DMS79 (cell line): ENCODE measurements at regions not wholly inside any gene's neighbourhood (a gene's known extent, or its start where the extent isn't known, plus 50 kb on each side); places are given as distances from the start of the nearest gene placed in this dataset.

Experiments used
- DNase-seq: peaks from one replicate; lab custom pipeline; 2025; lab: John Stamatoyannopoulos, UW

GRCh38 chr6:113500221-113500620 is 356.9 kb upstream of the MARCKS start:
- no peak for DNase-seq

GRCh38 chr6:113505084-113505699 is 352.0 kb upstream of the MARCKS start:
- no peak for DNase-seq

GRCh38 chr6:113508249-113508648 is 348.9 kb upstream of the MARCKS start:
- DNase-seq: no peak

- DNase-seq: no peak
These were observed 346.0 kb upstream of the MARCKS start for GRCh38 chr6:113511100-113511499.

GRCh38 chr6:113512576-113512975 is 344.6 kb upstream of the MARCKS start:
- no peak for DNase-seq

GRCh38 chr6:113513086-113513485 is 344.1 kb upstream of the MARCKS start:
- DNase-seq: no peak

- no peak for DNase-seq
These were observed 334.8 kb upstream of the MARCKS start for GRCh38 chr6:113522376-113522775.

- no peak for DNase-seq
These were observed 332.3 kb upstream of the MARCKS start for GRCh38 chr6:113524826-113525225.

- no peak for DNase-seq
These were observed 330.6 kb upstream of the MARCKS start for GRCh38 chr6:113526553-113526952.

GRCh38 chr6:113526995-113527394 is 330.1 kb upstream of the MARCKS start:
- DNase-seq: no peak

GRCh38 chr6:113528111-113528510 is 329.0 kb upstream of the MARCKS start:
- no peak for DNase-seq

GRCh38 chr6:113529196-113529595 is 327.9 kb upstream of the MARCKS start:
- no peak for DNase-seq

GRCh38 chr6:113529879-113530278 is 327.3 kb upstream of the MARCKS start:
- DNase-seq: no peak

GRCh38 chr6:113530769-113531168 is 326.4 kb upstream of the MARCKS start:
- DNase-seq: no peak

- DNase-seq: no peak
These were observed 317.9 kb upstream of the MARCKS start for GRCh38 chr6:113539202-113539601.

- no peak for DNase-seq
These were observed 317.5 kb upstream of the MARCKS start for GRCh38 chr6:113539623-113540022.

GRCh38 chr6:113540466-113540865 is 316.7 kb upstream of the MARCKS start:
- DNase-seq: no peak

- no peak for DNase-seq
These were observed 306.0 kb upstream of the MARCKS start for GRCh38 chr6:113551168-113551567.

GRCh38 chr6:113556775-113557174 is 300.4 kb upstream of the MARCKS start:
- DNase-seq: no peak

GRCh38 chr6:113558431-113558830 is 298.7 kb upstream of the MARCKS start:
- no peak for DNase-seq

- no peak for DNase-seq
These were observed 298.2 kb upstream of the MARCKS start for GRCh38 chr6:113558966-113559365.

GRCh38 chr6:113560376-113560775 is 296.8 kb upstream of the MARCKS start:
- DNase-seq: no peak

- no peak for DNase-seq
These were observed 296.2 kb upstream of the MARCKS start for GRCh38 chr6:113560908-113561307.

GRCh38 chr6:113562248-113562647 is 294.9 kb upstream of the MARCKS start:
- DNase-seq: no peak
